Sigmoid colon (tissue), 4 donors: ENCODE measurements at regions not wholly inside any gene's neighbourhood (a gene's known extent, or its start where the extent isn't known, plus 50 kb on each side); places are given as distances from the start of the nearest gene placed in this dataset.
"Not testable (repeated sequence)": the region's sequence is repeated elsewhere in the genome, so short reads cannot be mapped to it uniquely, and the experiment has no call there.

Experiments
- EP300 ChIP-seq, 4 donors: sonication (generic); formaldehyde crosslinking; IDR thresholded peaks; one replicate each; pipeline ENCODE4 v1.6.1; 2017; ENCODE audit warnings: antibody characterized with exemption in 4 of 4
- TF ChIP-seq, protein P1 (sequence below), 4 experiments: fragments of 450-650 bp in 3 of 4; fragments of 200-600 bp in 1 of 4; IDR thresholded peaks; one replicate each; pipeline ENCODE4 v1.5.1; 2016 to 2019; ENCODE audit warnings: antibody characterized with exemption in 4 of 4, mild to moderate bottlenecking in 3 of 4, moderate library complexity in 2 of 4

DNA sequence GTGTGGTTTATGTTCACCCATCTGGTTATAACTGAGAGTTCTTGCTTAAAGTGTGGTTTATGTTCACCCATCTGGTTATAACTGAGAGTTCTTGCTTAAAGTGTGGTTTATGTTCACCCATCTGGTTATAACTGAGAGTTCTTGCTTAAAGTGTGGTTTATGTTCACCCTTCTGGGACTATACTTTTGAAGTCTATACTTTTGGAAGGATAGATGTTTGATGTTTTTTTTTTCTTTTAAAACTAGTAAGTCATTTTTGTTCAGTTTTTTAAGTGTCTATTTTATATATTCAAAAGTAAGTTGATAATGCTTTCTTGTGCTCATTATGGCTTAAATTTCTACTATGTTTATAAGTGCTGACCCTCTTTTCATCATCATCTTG lies 155.3 kb downstream of the SYT15 start:
- not testable (repeated sequence) for TF ChIP-seq EP300 (IDR thresholded peaks at IDR 0.05)
- TF ChIP-seq, protein P1, sequence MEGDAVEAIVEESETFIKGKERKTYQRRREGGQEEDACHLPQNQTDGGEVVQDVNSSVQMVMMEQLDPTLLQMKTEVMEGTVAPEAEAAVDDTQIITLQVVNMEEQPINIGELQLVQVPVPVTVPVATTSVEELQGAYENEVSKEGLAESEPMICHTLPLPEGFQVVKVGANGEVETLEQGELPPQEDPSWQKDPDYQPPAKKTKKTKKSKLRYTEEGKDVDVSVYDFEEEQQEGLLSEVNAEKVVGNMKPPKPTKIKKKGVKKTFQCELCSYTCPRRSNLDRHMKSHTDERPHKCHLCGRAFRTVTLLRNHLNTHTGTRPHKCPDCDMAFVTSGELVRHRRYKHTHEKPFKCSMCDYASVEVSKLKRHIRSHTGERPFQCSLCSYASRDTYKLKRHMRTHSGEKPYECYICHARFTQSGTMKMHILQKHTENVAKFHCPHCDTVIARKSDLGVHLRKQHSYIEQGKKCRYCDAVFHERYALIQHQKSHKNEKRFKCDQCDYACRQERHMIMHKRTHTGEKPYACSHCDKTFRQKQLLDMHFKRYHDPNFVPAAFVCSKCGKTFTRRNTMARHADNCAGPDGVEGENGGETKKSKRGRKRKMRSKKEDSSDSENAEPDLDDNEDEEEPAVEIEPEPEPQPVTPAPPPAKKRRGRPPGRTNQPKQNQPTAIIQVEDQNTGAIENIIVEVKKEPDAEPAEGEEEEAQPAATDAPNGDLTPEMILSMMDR (IDR thresholded peaks at IDR 0.05) = not testable (repeated sequence)
